GM12878 (cell line): ENCODE measurements at regions not wholly inside any gene's neighbourhood (a gene's known extent, or its start where the extent isn't known, plus 50 kb on each side); places are given as distances from the start of the nearest gene placed in this dataset.

Experiments
- CBX5 ChIP-seq: sonication (generic); IDR thresholded peaks from 2 replicates; pipeline ENCODE4 v1.6.1; 2016; ENCODE audit warnings: low read depth, moderate library complexity, mild to moderate bottlenecking, inconsistent platforms
- CHD1 ChIP-seq: IDR thresholded peaks from 2 replicates; pipeline ENCODE4 v1.6.1; 2012; ENCODE audit warnings: low read depth, low read length, improper control_type of control experiment
- CTCF ChIP-seq, 3 experiments: IDR thresholded peaks in 2 of 3; conservative IDR thresholded peaks in 1 of 3; 2 replicates each; pipeline ENCODE4 v1.5.1; 2011; ENCODE audit warnings: low read depth in 3 of 3, low read length in 3 of 3, mild to moderate bottlenecking in 3 of 3, control low read depth in 2 of 3, moderate library complexity in 2 of 3, inconsistent platforms in 1 of 3, mixed read lengths in 1 of 3; ENCODE audit not compliant: control insufficient read depth in 2 of 3, insufficient read depth in 1 of 3; ENCODE audit errors: extremely low read depth in 1 of 3
- GABPA ChIP-seq: IDR thresholded peaks from 2 replicates; pipeline ENCODE4 v1.6.1; 2014; ENCODE audit warnings: antibody characterized with exemption, low read depth, mild to moderate bottlenecking, inconsistent platforms
- IRF3 ChIP-seq: fragments of 450-650 bp; IDR thresholded peaks from 2 replicates; pipeline ENCODE4 v1.6.1; 2014; ENCODE audit warnings: mild to moderate bottlenecking
- MTA3 ChIP-seq: IDR thresholded peaks from 2 replicates; pipeline ENCODE4 v1.6.1; 2012; ENCODE audit warnings: low read length, inconsistent platforms, borderline replicate concordance
- PKNOX1 ChIP-seq: fragments of 450-650 bp; IDR thresholded peaks from 2 replicates; pipeline ENCODE4 v1.6.1; 2016; ENCODE audit warnings: mild to moderate bottlenecking
- POLR2A ChIP-seq: IDR thresholded peaks from 2 replicates; pipeline ENCODE4 v1.6.1; 2011; ENCODE audit warnings: low read depth, mild to moderate bottlenecking, low read length
- POLR2AphosphoS5 ChIP-seq: IDR thresholded peaks from 2 replicates; pipeline ENCODE4 v1.6.1; 2011; ENCODE audit warnings: mild to moderate bottlenecking, low read length, inconsistent platforms
- RELA ChIP-seq: fragments of 450-650 bp; IDR thresholded peaks from 2 replicates; pipeline ENCODE4 v1.8.0; 2014; ENCODE audit warnings: borderline replicate concordance; ENCODE audit not compliant: partially characterized antibody
- SIN3A ChIP-seq: IDR thresholded peaks from 2 replicates; pipeline ENCODE4 v1.6.1; 2012; ENCODE audit warnings: low read depth, low read length, improper control_type of control experiment
- TAF1 ChIP-seq: IDR thresholded peaks from 2 replicates; pipeline ENCODE4 v1.6.1; 2011; ENCODE audit warnings: mild to moderate bottlenecking, low read depth, low read length, borderline replicate concordance
- USF2 ChIP-seq: IDR thresholded peaks from 2 replicates; pipeline ENCODE4 v1.6.1; 2011; ENCODE audit warnings: low read depth, low read length, improper control_type of control experiment, borderline replicate concordance

- TF ChIP-seq RELA (no peak), GABPA (no peak), CTCF (IDR thresholded peaks at IDR 0.05 in 2 of 3, conservative IDR thresholded peaks at IDR 0.05 in 1 of 3; ENCODE audit: control insufficient read depth in 2 of 3, extremely low read depth in 1 of 3, insufficient read depth in 1 of 3, low read depth in 3 of 3, low read length in 3 of 3) (no peak), USF2 (no peak), MTA3 (no peak), CBX5 (no peak), SIN3A (no peak), CHD1 (no peak), TAF1 (no peak), POLR2AphosphoS5 (no peak), PKNOX1 (no peak), IRF3 (no peak), POLR2A (no peak)
Observed at GRCh38 chr9:79028101-79028500, 543.7 kb upstream of the TLE4 start.
